NCI-H2227 treated with DMSO at 0.1 percent for 48 hours (cell line): ENCODE measurements at regions not wholly inside any gene's neighbourhood (a gene's known extent, or its start where the extent isn't known, plus 50 kb on each side); places are given as distances from the start of the nearest gene placed in this dataset.

Experiments used
- DNase-seq: peaks from one replicate; lab custom pipeline; 2025; lab: John Stamatoyannopoulos, UW

DNA sequence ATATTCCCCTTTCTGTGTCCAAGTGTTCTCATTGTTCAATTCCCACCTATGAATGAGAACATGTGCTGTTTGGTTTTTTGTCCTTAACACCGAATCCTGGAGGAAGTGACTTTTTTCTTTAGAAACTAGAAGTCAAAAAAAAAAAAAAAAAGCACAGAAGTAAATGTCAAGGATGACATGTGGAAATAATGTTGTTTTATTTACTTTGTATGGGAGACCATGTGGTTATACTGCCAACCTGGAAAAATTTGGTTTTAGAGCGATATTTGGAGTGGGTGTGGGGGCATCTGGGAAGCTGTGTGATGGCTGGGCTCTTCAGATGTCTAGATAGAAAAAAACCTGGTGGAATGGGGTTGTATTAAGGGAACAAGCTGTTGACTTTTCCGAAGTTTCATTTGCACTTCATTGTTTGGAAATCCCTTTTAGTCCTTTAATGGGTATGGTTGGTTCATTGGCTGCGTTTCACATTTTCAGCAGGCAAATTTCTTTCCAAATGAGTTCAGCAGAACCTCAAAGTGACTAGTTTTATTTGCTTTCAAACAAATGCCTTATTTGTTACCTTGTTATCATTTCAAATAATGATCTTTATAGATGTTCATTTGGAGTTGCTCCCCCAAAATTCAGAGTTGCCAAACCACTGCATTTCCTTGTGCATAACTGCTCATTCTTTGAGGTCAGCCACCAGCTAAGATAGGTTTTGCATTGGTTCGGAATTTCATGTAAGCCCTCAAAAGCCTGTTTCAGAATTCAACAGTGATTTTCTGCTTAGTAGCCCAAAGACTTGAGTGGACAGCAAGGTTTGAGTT lies 508.2 kb downstream of the METTL15 start:
- DNase-seq = no peak

DNA sequence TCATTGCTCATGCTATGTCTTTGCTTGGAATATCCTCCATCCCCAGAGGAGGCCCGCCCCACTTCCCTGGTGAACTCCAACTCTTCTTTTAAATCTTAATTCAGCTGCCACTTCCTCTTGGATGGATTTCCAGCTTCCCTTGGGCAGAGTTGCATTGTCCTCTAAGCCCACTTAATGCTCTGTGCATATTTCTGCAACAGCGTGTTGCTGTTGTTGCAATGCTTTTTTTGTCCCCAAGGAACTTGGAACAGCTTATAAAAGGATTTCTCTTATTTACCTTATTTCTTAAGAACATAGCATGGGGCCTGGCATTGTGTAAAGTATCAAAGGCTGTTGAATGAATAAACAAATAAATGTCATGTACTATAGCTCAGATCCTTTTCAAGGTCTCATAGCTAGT lies 507.4 kb downstream of the METTL15 start:
- DNase-seq = no peak

- no peak for DNase-seq
Observed at GRCh38 chr11:28606930-28607329, 498.7 kb downstream of the METTL15 start.

- no peak for DNase-seq
Observed at GRCh38 chr11:28599656-28600055, 491.5 kb downstream of the METTL15 start.

- no peak for DNase-seq
Observed at GRCh38 chr11:28598531-28598930, 490.3 kb downstream of the METTL15 start.

DNA sequence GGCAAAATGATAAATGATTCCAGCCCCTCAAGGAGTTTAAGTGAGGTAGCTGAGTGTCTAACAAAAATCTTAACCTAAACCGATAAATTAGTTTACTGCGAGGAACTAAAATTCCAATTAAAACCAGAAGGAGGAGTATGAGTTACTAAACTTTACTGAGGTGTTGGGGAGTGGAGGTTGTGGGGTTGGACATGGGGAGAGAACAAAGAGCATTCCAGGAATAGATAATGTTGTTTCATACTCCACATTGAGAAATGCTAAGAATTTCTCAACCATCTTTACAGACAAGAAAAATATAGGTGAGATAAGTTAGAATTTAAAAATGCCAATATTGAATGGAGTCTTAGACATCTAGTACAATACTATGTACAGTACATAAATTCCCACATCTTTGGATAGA lies 488.6 kb downstream of the METTL15 start:
- DNase-seq = no peak

DNA sequence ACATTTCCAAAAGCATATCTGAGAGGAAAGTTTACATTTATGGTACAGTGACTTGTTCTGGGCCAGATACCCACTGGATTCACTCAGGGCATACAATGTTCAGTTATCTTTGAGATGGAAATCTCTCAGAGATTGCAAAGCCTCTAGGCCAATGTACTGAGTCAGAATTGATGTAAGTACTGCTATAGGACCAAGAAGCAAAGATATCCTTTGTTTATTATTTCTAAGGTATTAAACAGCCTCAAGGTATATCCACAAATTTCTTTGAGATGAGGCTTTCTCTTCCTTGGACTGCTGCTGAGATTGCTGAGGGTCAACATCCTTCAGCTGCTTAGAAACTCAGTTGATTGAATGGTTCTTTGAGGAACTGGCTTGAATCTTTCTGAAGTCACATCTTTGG lies 484.0 kb downstream of the METTL15 start:
- DNase-seq = no peak

- DNase-seq = no peak
Observed at GRCh38 chr11:28584992-28585391, 476.8 kb downstream of the METTL15 start.

DNA sequence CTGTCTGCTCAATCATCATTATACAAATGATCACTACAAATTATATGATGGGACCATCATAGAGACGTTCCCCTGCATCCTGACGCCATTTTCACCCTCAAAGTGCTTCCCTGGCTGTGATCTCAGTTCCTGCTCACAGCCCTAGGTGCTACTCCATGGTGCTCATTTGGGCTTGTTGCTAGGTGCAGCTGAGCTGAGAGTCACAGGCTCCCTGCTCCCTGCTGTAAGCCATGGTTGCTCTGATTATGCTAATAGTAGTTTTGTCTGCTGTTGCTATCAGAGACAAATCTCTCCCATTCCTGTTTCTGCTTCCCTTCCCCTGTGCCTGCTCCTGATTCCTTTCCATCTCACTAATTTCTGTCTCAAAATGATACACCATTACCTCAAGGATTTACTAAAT lies 474.3 kb downstream of the METTL15 start:
- no peak for DNase-seq

DNA sequence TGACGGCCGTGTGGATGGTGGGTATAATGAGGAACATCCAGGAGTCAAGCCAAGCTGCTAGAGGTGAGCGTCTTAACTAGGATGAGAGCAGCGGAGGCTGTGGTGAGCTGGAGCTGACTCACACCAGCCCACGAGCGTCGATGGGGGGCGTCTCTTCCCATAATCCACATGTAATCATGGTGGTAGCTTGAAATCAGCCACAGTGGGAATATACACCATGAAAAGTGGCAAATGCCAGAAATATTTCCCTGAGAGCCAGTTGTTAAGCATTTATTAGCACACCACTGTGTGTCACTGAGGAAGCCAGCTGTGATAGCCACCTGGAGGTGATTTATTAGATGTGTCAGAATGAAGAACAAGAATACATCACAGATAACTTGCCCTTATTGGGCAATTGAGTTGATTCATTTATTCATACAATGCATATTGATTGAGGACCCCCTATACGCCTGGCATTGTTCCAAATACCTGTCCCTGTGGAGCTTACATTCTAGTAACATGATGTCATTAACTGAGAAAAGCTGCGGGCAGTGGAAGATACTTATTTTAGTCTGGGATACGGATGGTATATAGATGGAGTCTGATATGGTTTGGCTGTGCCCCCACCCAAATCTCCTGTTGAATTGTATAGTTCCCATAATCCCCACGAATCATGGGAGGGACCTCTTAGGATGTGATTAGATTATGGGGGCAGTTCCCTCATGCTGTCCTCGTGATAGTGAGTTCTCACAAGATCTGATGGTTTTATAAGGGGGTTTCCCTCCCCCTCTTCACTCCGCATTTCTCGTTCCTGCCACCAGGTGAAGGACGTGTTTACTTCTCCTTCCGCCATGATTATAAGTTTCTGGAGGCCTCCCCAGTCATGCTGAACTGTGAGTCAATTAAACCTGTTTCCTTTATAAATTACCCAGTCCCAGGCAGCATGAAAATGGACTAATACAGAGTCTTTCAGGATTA lies 473.4 kb downstream of the METTL15 start:
- no peak for DNase-seq

- no peak for DNase-seq
Observed at GRCh38 chr11:28571371-28571770, 463.2 kb downstream of the METTL15 start.

- DNase-seq = no peak
Observed at GRCh38 chr11:28569106-28569505, 460.9 kb downstream of the METTL15 start.

DNA sequence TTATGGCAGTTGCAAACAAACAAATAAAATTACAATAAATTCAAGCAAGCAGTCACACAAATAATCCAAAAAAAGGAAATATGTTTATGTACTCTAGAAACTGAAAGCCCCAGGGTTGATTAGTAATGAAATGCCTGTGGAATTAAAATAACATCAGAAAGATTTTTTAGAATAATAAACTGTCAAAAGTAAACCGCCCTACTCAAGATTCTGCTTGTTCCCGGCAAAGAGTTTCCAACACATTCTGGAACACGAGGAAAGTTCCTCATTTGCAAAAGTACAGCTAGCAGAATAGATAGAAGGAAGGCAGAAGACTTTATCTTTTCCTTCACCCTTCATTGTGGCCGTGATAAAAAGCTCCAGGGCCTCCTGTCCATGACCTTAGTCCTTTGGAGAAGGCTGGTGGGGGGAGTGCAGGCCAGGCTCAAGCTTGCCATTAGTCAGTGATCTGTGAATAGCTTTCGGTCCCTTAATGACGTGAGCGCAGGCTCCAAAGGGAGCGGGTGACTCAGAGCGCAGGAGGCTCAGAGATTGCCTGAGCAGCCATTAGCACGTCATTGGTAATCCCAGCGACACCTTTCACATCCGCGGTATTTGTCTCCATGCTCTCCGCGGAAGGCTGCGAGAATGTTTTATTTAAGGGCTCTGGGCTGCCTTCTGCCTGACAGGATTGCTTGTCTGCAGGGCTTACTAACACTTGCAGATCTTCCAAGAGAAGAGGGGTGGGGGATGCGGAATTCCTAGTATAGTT lies 458.3 kb downstream of the METTL15 start:
- DNase-seq = no peak

DNA sequence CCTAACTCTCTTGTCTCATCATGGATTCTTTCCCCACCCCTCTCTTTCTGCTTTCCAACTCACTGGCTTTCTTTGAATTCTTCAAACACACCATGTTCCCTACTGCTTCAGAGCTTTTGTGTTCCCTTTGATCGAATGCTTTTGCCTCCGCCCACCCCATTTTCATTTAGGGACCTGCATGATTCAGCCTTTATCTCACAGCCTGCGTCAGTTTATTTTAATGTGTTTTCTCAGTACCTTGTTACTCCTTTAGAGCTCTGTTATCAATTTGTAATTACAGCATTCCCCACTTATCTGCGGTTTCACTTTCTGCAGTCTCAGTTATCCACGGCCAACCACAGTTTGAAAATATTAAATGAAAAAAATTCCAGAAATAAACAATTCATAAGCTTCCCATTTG lies 451.3 kb downstream of the METTL15 start:
- DNase-seq = no peak

DNA sequence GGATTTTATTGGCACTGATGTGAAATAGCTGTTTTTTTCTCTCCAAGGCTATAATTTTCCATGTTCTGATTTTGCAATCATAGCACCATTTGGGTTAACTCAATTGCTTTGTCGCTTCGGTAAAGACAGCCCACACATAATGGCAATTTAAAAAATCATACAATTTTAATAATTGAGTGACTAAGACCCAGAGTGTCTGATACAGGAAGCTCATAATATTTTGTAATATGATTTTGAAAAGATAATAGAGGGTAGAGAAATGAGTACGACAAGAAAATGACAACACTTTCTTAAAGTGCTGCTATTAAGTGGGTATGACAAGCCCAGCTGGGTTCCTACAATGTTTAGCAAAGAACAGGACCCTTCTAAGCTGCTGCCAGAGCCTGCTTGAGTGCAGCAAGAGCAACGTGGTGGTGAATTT lies 439.1 kb downstream of the METTL15 start:
- no peak for DNase-seq

DNA sequence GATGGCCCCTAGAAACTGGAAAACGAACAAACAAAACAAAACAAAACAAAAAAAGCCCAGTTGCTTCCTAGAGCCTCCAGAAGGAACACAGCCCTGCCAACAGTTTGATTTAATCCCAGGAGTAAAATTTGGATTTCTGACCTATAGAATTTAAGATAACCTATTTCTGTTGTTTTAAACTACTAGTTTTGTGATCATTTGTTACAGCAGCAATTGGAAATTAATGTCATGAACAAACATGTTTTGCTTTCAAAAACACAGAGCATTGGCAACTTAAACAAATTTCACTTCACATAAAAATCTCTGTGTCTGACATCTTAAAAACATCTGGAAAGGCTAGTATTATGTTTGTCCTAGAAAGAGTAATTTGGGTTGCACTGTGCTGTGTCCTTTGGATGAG lies 437.3 kb downstream of the METTL15 start:
- DNase-seq = no peak

DNA sequence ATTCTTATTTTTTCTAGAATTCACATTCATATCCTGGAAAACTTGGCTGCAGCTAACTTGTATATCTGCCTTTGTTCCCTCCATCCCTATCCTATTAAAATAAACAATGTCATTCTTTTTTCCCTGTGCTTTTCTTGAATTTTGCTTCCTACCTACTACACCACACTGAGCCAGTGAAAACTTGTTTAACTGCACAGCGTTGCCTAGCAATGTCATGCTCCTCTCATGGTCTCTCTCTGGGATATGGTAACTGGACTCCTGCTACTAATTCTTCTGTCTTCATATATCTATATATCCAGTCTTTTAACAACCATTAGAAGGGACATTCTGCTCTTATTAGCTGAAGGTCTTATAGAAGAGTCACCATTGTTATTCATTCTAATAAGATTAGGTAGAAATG lies 434.4 kb downstream of the METTL15 start:
- DNase-seq = no peak

DNA sequence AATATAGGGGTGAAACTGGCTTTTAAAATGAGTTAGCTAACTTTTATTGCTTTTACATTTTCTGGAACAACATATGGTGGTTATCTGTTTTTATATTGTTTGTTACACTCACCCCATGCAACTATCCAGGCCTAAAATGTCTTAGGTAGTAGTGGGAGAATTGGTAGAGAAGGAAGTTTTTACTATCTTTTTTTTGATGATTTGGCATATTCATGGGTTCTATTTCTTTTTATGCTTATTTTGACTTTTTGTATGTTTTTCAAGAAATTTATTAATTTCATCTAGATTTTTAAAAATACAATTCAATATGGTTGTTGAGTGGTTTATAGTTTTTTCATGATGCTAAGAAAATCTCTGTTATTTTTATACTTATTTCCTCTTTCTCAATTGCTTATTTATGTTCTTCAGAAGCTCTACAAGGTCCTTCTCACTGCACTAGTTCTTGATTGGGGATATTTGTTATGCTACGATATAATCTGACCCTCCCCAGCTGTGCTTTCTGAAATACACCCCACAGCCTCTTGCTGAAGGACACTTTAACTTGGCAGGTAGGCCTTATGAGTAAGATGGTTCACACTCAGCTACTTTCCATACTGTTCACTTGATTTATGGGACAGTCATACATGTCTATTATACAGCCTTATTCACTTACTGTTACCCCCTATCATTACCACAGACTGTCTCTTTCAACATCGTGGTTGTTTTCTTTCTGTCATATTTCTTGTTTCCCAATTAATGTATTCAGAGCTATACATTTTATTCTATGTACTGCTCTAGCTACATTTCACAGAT lies 431.2 kb downstream of the METTL15 start:
- DNase-seq = no peak

DNA sequence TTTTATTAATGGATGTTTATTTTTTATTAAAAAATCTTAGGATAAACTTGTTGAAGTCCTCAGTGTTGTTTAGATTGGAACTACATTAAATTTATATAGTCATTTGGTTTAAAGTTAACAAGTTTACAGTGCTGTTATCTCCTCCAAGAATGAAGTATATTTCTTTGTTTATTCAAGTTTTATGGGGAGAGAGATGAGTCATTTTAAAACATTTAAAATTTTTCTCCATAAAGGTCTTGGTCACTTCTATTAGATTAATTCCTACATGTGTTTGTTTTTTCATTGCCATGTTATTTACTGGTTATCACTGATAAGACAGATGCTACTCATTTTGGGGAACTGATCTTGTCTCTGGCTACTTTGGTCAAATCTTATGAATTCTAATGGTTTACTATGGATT lies 429.6 kb downstream of the METTL15 start:
- no peak for DNase-seq

DNA sequence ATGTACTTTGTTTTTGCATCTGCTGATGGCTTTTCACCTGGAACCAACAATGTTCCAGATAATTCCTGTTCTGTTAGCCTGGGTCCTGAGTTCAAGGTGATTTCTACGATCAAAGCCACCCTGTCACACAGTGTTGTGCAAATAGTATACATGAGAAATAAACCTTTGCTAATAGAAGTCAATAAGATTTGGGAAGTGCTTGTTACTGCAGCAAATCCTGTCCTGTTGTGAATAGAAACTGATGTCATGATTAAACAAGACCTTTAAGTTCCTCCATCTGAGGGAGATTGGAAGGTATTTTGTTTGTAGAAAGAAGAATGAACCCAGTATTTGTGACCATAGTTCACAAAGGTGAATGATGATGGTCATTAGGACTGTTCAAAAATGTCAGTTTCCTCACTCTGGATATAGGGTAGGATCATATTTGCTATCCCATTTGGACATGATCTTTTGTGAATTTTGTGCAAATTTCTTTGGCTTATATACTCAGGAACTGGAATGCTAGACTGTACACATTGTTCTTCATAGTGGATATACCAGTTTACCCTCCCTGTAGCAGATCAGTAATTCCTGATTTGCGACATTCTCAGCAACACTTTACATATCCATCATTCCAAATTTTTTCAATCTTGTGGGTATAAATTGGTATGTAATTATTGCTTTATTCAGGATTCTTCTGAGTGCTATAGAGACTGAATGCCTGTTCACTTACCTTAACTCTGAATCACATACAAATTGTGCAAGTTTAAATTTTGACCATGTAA lies 428.5 kb downstream of the METTL15 start:
- DNase-seq = no peak

DNA sequence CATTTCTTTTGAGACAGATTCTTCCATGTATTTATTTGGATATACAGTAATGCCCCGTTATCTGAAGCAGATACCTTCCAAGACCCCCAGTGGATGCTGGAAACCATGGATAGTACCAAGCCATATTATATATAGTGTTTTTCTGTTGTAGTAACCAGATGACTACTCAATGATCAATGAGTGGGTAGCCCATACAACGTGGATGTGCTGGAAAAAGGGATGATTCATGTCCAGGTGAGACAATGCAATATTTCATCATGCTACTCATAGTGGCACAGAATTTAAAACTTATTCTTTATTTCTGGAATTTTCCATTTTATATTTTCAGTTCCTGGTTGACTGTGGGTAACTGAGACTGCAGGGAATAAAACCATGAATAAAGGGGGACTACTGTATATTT lies 427.5 kb downstream of the METTL15 start:
- DNase-seq = no peak
